Prostate gland (tissue), 2 donors: ENCODE measurements at regions not wholly inside any gene's neighbourhood (a gene's known extent, or its start where the extent isn't known, plus 50 kb on each side); places are given as distances from the start of the nearest gene placed in this dataset.

Source experiments
- DNase-seq: peaks from one replicate; pipeline ENCODE4 v3.0.0-alpha.2; 2019; ENCODE audit warnings: low spot score
- H3K27ac ChIP-seq, 2 donors: fragments of 200-600 bp; sonication (generic); 2 replicates each; pipeline ENCODE4 v1.5.1; 2017 to 2019
- H3K27me3 ChIP-seq: fragments of 200-600 bp; sonication (generic); replicated peaks from 2 replicates; pipeline ENCODE4 v1.5.1; 2019; ENCODE audit not compliant: insufficient read depth
- H3K36me3 ChIP-seq, 2 donors: fragments of 200-600 bp; sonication (generic); 1 replicate in 1 of 2; 2 replicates in 1 of 2; pipeline versions ENCODE4 v1.5.1 to v1.8.1; 2017 to 2019
- H3K4me1 ChIP-seq: fragments of 200-600 bp; sonication (generic); replicated peaks from 2 replicates; pipeline ENCODE4 v1.5.1; 2019
- H3K4me3 ChIP-seq, 2 donors: fragments of 200-600 bp; sonication (generic); 2 replicates each; pipeline ENCODE4 v1.5.1; 2017 to 2019
- H3K9me3 ChIP-seq: fragments of 200-600 bp; sonication (generic); 2 replicates; pipeline ENCODE4 v1.5.1; 2017
- POLR2A ChIP-seq: fragments of 450-650 bp; IDR thresholded peaks from one replicate; pipeline ENCODE4 v1.6.1; 2016; ENCODE audit warnings: antibody characterized with exemption, mild to moderate bottlenecking
- POLR2AphosphoS5 ChIP-seq: sonication (generic); formaldehyde crosslinking; IDR thresholded peaks from one replicate; pipeline ENCODE4 v1.6.1; 2017; ENCODE audit warnings: antibody characterized with exemption
- WGBS: methylation state at CpG from one replicate; pipeline ENCODE4 v1.1.5; 2018; 5-methylcytosine and 5-hydroxymethylcytosine counted together
- intact Hi-C: fragments of 100-400 bp; cut with DNase I; formaldehyde crosslinking; loops from one replicate; pipeline ENCODE4 v1.14.2; 2022
- TF ChIP-seq, protein P1 (sequence below), 4 experiments: fragments of 200-600 bp in 2 of 4; fragments of 450-650 bp in 2 of 4; sonication (generic) in 2 of 4; IDR thresholded peaks; 1 replicate in 3 of 4; 2 replicates in 1 of 4; pipeline ENCODE4 v1.5.1; 2016 to 2019; ENCODE audit warnings: antibody characterized with exemption in 4 of 4, mild to moderate bottlenecking in 2 of 4, moderate library complexity in 2 of 4

DNA sequence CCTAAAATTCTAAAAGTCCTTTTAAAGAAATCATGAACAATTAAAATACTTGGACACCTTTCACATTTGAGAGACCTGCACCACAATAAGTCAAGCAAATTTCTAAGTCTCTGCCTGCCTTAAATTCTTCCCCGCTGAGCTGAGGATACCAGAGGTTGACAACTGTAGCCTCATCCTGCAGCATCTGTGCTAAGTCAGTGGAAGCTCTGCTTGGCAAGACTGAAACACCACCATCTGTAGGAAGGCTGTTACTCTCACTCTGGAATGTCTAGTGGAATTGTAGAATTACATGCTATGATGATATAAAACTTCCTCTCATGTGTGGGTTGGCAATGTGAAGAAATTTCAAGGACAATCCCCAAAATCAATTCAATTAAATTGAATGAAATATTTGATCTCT is 1756.5 kb downstream of the NCAM2 start:
- 82% methylated on average over 1 of the region's 1 CpG for WGBS
- no peak for DNase-seq
- no peaks in the 10 kb centered on the region for H3K4me1 ChIP-seq
- no peaks in the 10 kb centered on the region for H3K27me3 ChIP-seq
- intact Hi-C loops: no loop called here
- H3K4me3 ChIP-seq: no peak overlapping the region
- no peaks in the 10 kb centered on the region for H3K36me3 ChIP-seq
- no peak for TF ChIP-seq POLR2A
- TF ChIP-seq, protein P1, sequence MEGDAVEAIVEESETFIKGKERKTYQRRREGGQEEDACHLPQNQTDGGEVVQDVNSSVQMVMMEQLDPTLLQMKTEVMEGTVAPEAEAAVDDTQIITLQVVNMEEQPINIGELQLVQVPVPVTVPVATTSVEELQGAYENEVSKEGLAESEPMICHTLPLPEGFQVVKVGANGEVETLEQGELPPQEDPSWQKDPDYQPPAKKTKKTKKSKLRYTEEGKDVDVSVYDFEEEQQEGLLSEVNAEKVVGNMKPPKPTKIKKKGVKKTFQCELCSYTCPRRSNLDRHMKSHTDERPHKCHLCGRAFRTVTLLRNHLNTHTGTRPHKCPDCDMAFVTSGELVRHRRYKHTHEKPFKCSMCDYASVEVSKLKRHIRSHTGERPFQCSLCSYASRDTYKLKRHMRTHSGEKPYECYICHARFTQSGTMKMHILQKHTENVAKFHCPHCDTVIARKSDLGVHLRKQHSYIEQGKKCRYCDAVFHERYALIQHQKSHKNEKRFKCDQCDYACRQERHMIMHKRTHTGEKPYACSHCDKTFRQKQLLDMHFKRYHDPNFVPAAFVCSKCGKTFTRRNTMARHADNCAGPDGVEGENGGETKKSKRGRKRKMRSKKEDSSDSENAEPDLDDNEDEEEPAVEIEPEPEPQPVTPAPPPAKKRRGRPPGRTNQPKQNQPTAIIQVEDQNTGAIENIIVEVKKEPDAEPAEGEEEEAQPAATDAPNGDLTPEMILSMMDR (IDR thresholded peaks at IDR 0.05): no peak
- no peak for TF ChIP-seq POLR2AphosphoS5
- H3K9me3 ChIP-seq: no peaks in the 10 kb centered on the region
- no peak overlapping the region for H3K27ac ChIP-seq

DNA sequence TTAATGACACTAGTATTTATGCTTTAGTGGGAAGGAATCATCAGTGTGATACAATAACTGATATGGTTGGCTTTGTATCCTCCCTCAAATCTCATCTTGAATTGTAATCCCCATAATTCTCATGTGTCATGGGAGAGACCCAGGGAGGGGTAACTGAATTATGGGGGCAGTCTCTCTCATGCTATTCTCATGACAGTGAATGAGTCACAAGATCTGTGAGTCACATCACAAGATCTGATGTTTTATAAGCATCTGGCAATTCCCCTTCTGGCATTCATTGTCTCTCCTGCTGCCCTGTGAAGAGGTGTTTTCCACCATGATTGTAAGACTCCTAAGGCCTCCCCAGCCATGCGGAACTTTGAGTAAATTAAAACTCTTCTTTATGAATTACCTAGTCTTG is 1760.3 kb downstream of the NCAM2 start:
- Histone ChIP-seq H3K27ac (no peak overlapping the region), H3K9me3 (no peaks in the 10 kb centered on the region), H3K4me3 (no peak overlapping the region), H3K4me1 (no peaks in the 10 kb centered on the region), H3K27me3 (no peaks in the 10 kb centered on the region), H3K36me3 (no peaks in the 10 kb centered on the region)
- intact Hi-C loops: no loop called here
- 95% methylated on average over 1 of the region's 1 CpG for WGBS
- no peak for TF ChIP-seq POLR2A
- DNase-seq: no peak

DNA sequence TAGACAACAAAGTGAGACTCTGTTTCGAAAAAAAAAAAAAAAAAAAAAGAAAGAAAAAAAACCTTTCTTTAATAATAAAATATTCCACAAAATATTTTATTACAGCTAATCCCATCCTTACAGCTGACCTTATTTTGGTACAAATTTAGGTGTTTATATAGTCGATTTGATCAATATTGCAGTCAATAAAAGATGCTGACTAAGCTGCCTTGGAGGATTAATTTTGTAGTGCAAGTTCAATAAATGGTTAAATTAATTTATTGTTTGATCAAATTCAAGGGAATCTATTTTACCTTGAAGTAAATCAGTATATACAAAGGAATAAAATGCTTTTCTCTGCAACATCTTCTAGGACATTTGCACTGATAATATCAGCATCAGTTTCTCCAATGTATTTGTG is 1764.3 kb downstream of the NCAM2 start:
- H3K27me3 ChIP-seq: no peaks in the 10 kb centered on the region
- H3K36me3 ChIP-seq: no peaks in the 10 kb centered on the region
- H3K9me3 ChIP-seq: no peaks in the 10 kb centered on the region
- no peak for DNase-seq
- WGBS: 85% methylated on average over 2 of the region's 2 CpGs
- no peak overlapping the region for H3K4me3 ChIP-seq
- no peaks in the 10 kb centered on the region for H3K4me1 ChIP-seq
- no peak for TF ChIP-seq POLR2A
- TF ChIP-seq POLR2AphosphoS5: no peak
- TF ChIP-seq, protein P1 (IDR thresholded peaks at IDR 0.05): no peak
- intact Hi-C loops: no loop called here
- H3K27ac ChIP-seq: no peak overlapping the region

DNA sequence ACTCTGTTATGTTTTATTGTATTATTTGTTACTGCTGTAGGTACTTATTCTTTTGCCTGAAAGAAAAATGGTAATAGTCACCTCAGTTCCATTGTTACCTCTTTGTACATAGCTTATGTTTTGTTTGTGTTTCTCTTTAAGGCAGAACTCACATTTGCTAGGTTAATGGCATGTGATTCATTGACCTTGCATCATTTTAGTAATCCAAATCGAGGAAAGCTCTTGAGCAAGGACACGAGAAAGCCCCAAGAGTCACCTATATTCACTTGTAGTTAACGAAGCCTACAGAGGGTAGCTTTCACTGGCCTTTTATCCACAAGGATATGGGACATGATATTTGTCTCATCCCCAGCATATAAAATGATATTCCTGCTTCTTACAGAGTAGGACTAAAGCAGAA is 1765.2 kb downstream of the NCAM2 start:
- TF ChIP-seq, protein P1 (IDR thresholded peaks at IDR 0.05): no peak
- TF ChIP-seq POLR2AphosphoS5: no peak
- TF ChIP-seq POLR2A: no peak
- Histone ChIP-seq H3K27me3 (no peaks in the 10 kb centered on the region), H3K4me1 (no peaks in the 10 kb centered on the region), H3K9me3 (no peaks in the 10 kb centered on the region), H3K36me3 (no peaks in the 10 kb centered on the region), H3K27ac (no peak overlapping the region), H3K4me3 (no peak overlapping the region)
- WGBS: 85% methylated on average over 3 of the region's 3 CpGs
- intact Hi-C loops: no loop called here
- DNase-seq: no peak

DNA sequence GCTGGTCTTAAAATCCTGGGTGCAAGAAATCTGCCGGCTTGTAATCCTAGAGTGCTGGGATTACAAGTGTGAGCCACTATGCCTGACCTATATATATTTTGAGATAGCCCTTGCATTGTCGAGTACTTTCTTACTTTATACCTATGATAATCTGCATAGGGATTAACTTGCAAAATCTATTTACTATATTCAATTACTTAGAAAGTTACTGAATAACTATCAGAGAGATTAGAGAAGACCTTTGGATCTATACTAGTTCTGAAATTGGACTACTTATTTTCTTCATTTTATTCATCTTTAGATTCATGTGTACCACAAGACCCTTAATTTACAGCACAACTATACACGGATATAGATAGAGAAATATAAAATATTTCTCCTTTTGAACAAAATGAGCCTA is 1766.0 kb downstream of the NCAM2 start:
- H3K4me3 ChIP-seq: no peak overlapping the region
- no peaks in the 10 kb centered on the region for H3K36me3 ChIP-seq
- TF ChIP-seq POLR2A: no peak
- TF ChIP-seq, protein P1 (IDR thresholded peaks at IDR 0.05): no peak
- no peak for TF ChIP-seq POLR2AphosphoS5
- no peaks in the 10 kb centered on the region for H3K27me3 ChIP-seq
- WGBS: 73% methylated on average over 3 of the region's 3 CpGs
- no peaks in the 10 kb centered on the region for H3K4me1 ChIP-seq
- H3K27ac ChIP-seq: no peak overlapping the region
- no peak for DNase-seq
- intact Hi-C loops: no loop called here
- no peaks in the 10 kb centered on the region for H3K9me3 ChIP-seq
